ENCODE measurements at regions not wholly inside any gene's neighbourhood (a gene's known extent, or its start where the extent isn't known, plus 50 kb on each side); places are given as distances from the start of the nearest gene placed in this dataset.

DNA sequence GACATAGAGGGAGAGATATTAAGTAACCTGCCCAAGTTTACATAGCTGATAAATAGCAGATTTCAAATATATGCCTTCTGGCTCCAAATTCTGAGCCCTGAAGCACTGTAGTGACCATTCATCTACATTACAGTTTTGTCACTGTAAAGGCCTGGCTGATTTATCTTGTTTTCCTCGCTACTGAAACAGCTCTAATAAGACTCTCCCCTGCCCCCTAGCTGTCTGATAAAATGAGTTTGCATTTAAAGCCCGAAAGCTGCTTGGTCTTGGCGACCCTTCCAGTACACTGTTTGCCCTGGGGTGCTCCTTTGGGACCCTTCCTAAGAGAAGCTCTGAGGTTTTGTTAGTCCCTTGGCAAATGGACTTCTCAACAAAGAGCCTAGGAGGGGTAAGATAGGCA lies 59.7 kb upstream of the RAB11FIP2 start:
- no peak for DNase-seq

GRCh38 chr10:118102121-118102520 lies 55.4 kb upstream of the RAB11FIP2 start:
- DNase-seq: no peak

- no peak for DNase-seq
These were observed 54.8 kb upstream of the RAB11FIP2 start for GRCh38 chr10:118101501-118101900.

Data from effector CD4-positive, alpha-beta T cell (primary cell).